Upper lobe of left lung (tissue), 4 donors: ENCODE measurements at regions not wholly inside any gene's neighbourhood (a gene's known extent, or its start where the extent isn't known, plus 50 kb on each side); places are given as distances from the start of the nearest gene placed in this dataset.

Experiments used
- POLR2A ChIP-seq, 4 donors: fragments of 450-650 bp; IDR thresholded peaks; one replicate each; pipeline ENCODE4 v1.5.1; 2016 to 2017; ENCODE audit warnings: antibody characterized with exemption in 4 of 4, mild to moderate bottlenecking in 2 of 4
- POLR2AphosphoS5 ChIP-seq, 2 donors: sonication (generic); formaldehyde crosslinking; IDR thresholded peaks; one replicate each; pipeline ENCODE4 v1.5.1; 2017; ENCODE audit warnings: antibody characterized with exemption in 2 of 2

DNA sequence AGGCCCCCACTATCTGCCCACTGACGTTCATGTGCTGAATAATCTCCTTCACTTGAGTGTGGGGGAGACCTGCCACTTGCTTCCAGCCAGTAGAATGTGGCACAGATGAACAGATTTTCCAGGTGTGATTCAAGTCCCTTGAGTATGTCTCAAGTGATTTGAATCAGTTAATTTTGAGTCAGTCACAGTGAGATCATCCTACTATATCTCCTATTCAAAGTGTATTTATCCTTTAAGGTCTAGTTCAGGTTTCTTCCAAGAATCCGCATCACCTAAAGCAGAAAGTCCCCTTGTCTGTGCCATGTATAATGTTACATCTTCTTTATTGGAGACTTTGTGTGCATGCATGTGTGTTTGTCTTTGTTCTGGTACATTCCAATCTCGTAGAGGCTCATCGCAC is 208.3 kb upstream of the DAB2 start:
- TF ChIP-seq POLR2A (IDR thresholded peaks at IDR 0.05) (no peak), POLR2AphosphoS5 (IDR thresholded peaks at IDR 0.05) (no peak)
